ENCODE measurements at regions not wholly inside any gene's neighbourhood (a gene's known extent, or its start where the extent isn't known, plus 50 kb on each side); places are given as distances from the start of the nearest gene placed in this dataset.

- Histone ChIP-seq H3K4me3 (ENCODE audit: control insufficient read depth in 2 of 3, extremely low read depth in 1 of 3, insufficient read depth in 2 of 3, low read depth in 1 of 3, low read length in 3 of 3) (no peak overlapping the region), H2AFZ (ENCODE audit: control insufficient read depth, low read length) (no peak overlapping the region), H3K27ac (ENCODE audit: control insufficient read depth, insufficient read depth, low read length) (no peak overlapping the region), H3K36me3 (ENCODE audit: control insufficient read depth in 2 of 2, extremely low read depth in 1 of 2, insufficient read depth in 2 of 2, low read length in 2 of 2) (no peaks in the 10 kb centered on the region), H3K4me1 (ENCODE audit: control insufficient read depth, extremely low read depth, insufficient read depth, low read length) (no peaks in the 10 kb centered on the region), H3K4me2 (ENCODE audit: control insufficient read depth, extremely low read depth, insufficient read depth, low read depth, low read length) (no peak overlapping the region), H3K9me3 (ENCODE audit: control insufficient read depth, low read depth, low read length) (no peaks in the 10 kb centered on the region), H4K20me1 (ENCODE audit: control insufficient read depth, extremely low read depth, insufficient read depth, low read length) (no peaks in the 10 kb centered on the region), H3K79me2 (ENCODE audit: control insufficient read depth, insufficient read depth, low read length) (no peaks in the 10 kb centered on the region), H3K27me3 (ENCODE audit: control insufficient read depth, extremely low read depth, insufficient read depth, low read length) (peaks cover 3% of the 10 kb centered on the region), H3K9ac (ENCODE audit: control insufficient read depth, extremely low read depth, insufficient read depth, low read length) (no peak overlapping the region), H3K9me1 (ENCODE audit: control insufficient read depth, extremely low read depth, insufficient read depth, low read length) (no peaks in the 10 kb centered on the region)
- dilution Hi-C loops (cut with MboI; ENCODE audit: extremely low pct_ligation_motif_present, low sequenced_read_pairs) = no loop called here
- TF ChIP-seq CTCF (optimal IDR thresholded peaks at IDR 0.05 in 1 of 3, IDR thresholded peaks at IDR 0.05 in 1 of 3, conservative IDR thresholded peaks at IDR 0.05 in 1 of 3; ENCODE audit: extremely low read depth in 1 of 3, insufficient read depth in 2 of 3, low read length in 3 of 3) (no peak), EZH2 (IDR thresholded peaks at IDR 0.05; ENCODE audit: low read length) (no peak)
- FAIRE-seq (no peak), DNase-seq (ENCODE audit: low read depth, low spot score) (no peak)
Observed at GRCh38 chr12:131606218-131606901, 104.5 kb upstream of the SFSWAP start.

- TF ChIP-seq CTCF (optimal IDR thresholded peaks at IDR 0.05 in 1 of 3, IDR thresholded peaks at IDR 0.05 in 1 of 3, conservative IDR thresholded peaks at IDR 0.05 in 1 of 3; ENCODE audit: extremely low read depth in 1 of 3, insufficient read depth in 2 of 3, low read length in 3 of 3) (no peak), EZH2 (IDR thresholded peaks at IDR 0.05; ENCODE audit: low read length) (no peak)
- Histone ChIP-seq H3K9me1 (ENCODE audit: control insufficient read depth, extremely low read depth, insufficient read depth, low read length) (no peaks in the 10 kb centered on the region), H4K20me1 (ENCODE audit: control insufficient read depth, extremely low read depth, insufficient read depth, low read length) (no peaks in the 10 kb centered on the region), H3K9me3 (ENCODE audit: control insufficient read depth, low read depth, low read length) (no peaks in the 10 kb centered on the region), H3K36me3 (ENCODE audit: control insufficient read depth in 2 of 2, extremely low read depth in 1 of 2, insufficient read depth in 2 of 2, low read length in 2 of 2) (no peaks in the 10 kb centered on the region), H3K27ac (ENCODE audit: control insufficient read depth, insufficient read depth, low read length) (no peak overlapping the region), H3K4me1 (ENCODE audit: control insufficient read depth, extremely low read depth, insufficient read depth, low read length) (no peaks in the 10 kb centered on the region), H2AFZ (ENCODE audit: control insufficient read depth, low read length) (no peak overlapping the region), H3K9ac (ENCODE audit: control insufficient read depth, extremely low read depth, insufficient read depth, low read length) (no peak overlapping the region), H3K4me2 (ENCODE audit: control insufficient read depth, extremely low read depth, insufficient read depth, low read depth, low read length) (no peak overlapping the region), H3K27me3 (ENCODE audit: control insufficient read depth, extremely low read depth, insufficient read depth, low read length) (peaks cover 3% of the 10 kb centered on the region), H3K79me2 (ENCODE audit: control insufficient read depth, insufficient read depth, low read length) (no peaks in the 10 kb centered on the region), H3K4me3 (ENCODE audit: control insufficient read depth in 2 of 3, extremely low read depth in 1 of 3, insufficient read depth in 2 of 3, low read depth in 1 of 3, low read length in 3 of 3) (no peak overlapping the region)
- DNase-seq (ENCODE audit: low read depth, low spot score) = no peak
- dilution Hi-C loops (cut with MboI; ENCODE audit: extremely low pct_ligation_motif_present, low sequenced_read_pairs) = no loop called here
- no peak for FAIRE-seq
Observed at GRCh38 chr12:131607658-131608447, 103.0 kb upstream of the SFSWAP start.

Data from keratinocyte (primary cell).